GM23338 (cell line): ENCODE measurements at regions not wholly inside any gene's neighbourhood (a gene's known extent, or its start where the extent isn't known, plus 50 kb on each side); places are given as distances from the start of the nearest gene placed in this dataset.

Experiments
- ATAC-seq: fragments of 200-7000 bp; cut with Tn5 transposase; 3 replicates; pipeline ENCODE4 v1.9.1; 2020
- DNase-seq: peaks from one replicate; pipeline ENCODE4 v3.0.0-alpha.2; 2015; ENCODE audit warnings: low spot score
- H2AFZ ChIP-seq: fragments of 200-600 bp; sonication (generic); 2 replicates; pipeline ENCODE4 v1.8.0; 2016; ENCODE audit warnings: antibody characterized with exemption, mild to moderate bottlenecking, moderate library complexity
- H3F3A ChIP-seq: fragments of 200-600 bp; sonication (generic); replicated peaks from 2 replicates; pipeline ENCODE4 v1.8.0; 2017; ENCODE audit warnings: antibody characterized with exemption, mixed run types, low read depth
- H3K27ac ChIP-seq: fragments of 200-600 bp; sonication (generic); 2 replicates; pipeline ENCODE4 v1.6.1; 2016; ENCODE audit warnings: low read depth
- H3K27me3 ChIP-seq: fragments of 200-600 bp; sonication (generic); 2 replicates; pipeline ENCODE4 v1.8.0; 2016; ENCODE audit warnings: mild to moderate bottlenecking, mixed run types, moderate library complexity; ENCODE audit not compliant: insufficient read depth
- H3K36me3 ChIP-seq: fragments of 200-600 bp; sonication (generic); 2 replicates; pipeline ENCODE4 v1.8.0; 2016; ENCODE audit warnings: mild to moderate bottlenecking; ENCODE audit not compliant: insufficient read depth
- H3K4me1 ChIP-seq: fragments of 200-600 bp; sonication (generic); 2 replicates; pipeline ENCODE4 v1.8.0; 2016; ENCODE audit warnings: mild to moderate bottlenecking, moderate library complexity; ENCODE audit not compliant: insufficient read depth
- H3K4me2 ChIP-seq: fragments of 200-600 bp; sonication (generic); 2 replicates; pipeline ENCODE4 v1.7.1; 2017; ENCODE audit warnings: mixed run types
- H3K4me3 ChIP-seq: fragments of 200-600 bp; sonication (generic); 2 replicates; pipeline ENCODE4 v1.6.1; 2016; ENCODE audit warnings: mixed run types
- H3K79me2 ChIP-seq: fragments of 200-600 bp; sonication (generic); replicated peaks from 2 replicates; pipeline ENCODE4 v1.8.0; 2017; ENCODE audit warnings: mild to moderate bottlenecking; ENCODE audit not compliant: insufficient read depth
- H3K9me2 ChIP-seq: fragments of 200-600 bp; sonication (generic); 2 replicates; pipeline ENCODE4 v1.8.0; 2017; ENCODE audit not compliant: insufficient read depth
- H4K20me1 ChIP-seq: fragments of 200-600 bp; sonication (generic); replicated peaks from 2 replicates; pipeline ENCODE4 v1.8.0; 2017; ENCODE audit warnings: mild to moderate bottlenecking; ENCODE audit not compliant: insufficient read depth
- H3K27ac Mint-ChIP-seq: 2 replicates; pipeline ENCODE4 v1.8.0; 2020; ENCODE audit warnings: inconsistent platforms, mild to moderate bottlenecking, moderate library complexity, mixed read lengths
- H3K27me3 Mint-ChIP-seq: 3 replicates; pipeline ENCODE4 v1.8.0; 2022; ENCODE audit warnings: low read depth, mild to moderate bottlenecking, moderate library complexity, mixed read lengths, inconsistent platforms; ENCODE audit not compliant: insufficient read depth, poor library complexity
- H3K36me3 Mint-ChIP-seq: 3 replicates; pipeline ENCODE4 v1.8.0; 2021; ENCODE audit warnings: low read depth, mild to moderate bottlenecking, inconsistent platforms, moderate library complexity, mixed read lengths
- H3K4me1 Mint-ChIP-seq: 3 replicates; pipeline ENCODE4 v1.8.0; 2020; ENCODE audit warnings: mild to moderate bottlenecking, inconsistent platforms, mixed read lengths
- H3K4me3 Mint-ChIP-seq: 3 replicates; pipeline ENCODE4 v1.8.0; 2021; ENCODE audit warnings: moderate library complexity, mild to moderate bottlenecking, inconsistent platforms, mixed read lengths
- H3K9me3 Mint-ChIP-seq: 3 replicates; pipeline ENCODE4 v1.8.0; 2020; ENCODE audit warnings: moderate library complexity, mild to moderate bottlenecking, inconsistent platforms, mixed read lengths
- JUNB ChIP-seq: IDR thresholded peaks from one replicate; pipeline ENCODE4 v1.6.1; 2016; ENCODE audit warnings: antibody characterized with exemption; ENCODE audit not compliant: unreplicated experiment
- ZNF331 ChIP-seq: fragments of 250-450 bp; sonication (Bioruptor Pico); IDR thresholded peaks from 2 replicates; pipeline ENCODE4 v1.5.0; 2020; ENCODE audit warnings: low read depth, mild to moderate bottlenecking, moderate library complexity
- TF ChIP-seq, protein P1 (sequence below): fragments of 250-450 bp; sonication (Bioruptor Pico); IDR thresholded peaks from 2 replicates; pipeline ENCODE4 v1.5.0; 2020; ENCODE audit warnings: mild to moderate bottlenecking, moderate library complexity
- TF ChIP-seq, protein P2 (sequence below): IDR thresholded peaks from one replicate; pipeline ENCODE4 v1.6.1; 2018; ENCODE audit warnings: antibody characterized with exemption; ENCODE audit not compliant: unreplicated experiment

DNA sequence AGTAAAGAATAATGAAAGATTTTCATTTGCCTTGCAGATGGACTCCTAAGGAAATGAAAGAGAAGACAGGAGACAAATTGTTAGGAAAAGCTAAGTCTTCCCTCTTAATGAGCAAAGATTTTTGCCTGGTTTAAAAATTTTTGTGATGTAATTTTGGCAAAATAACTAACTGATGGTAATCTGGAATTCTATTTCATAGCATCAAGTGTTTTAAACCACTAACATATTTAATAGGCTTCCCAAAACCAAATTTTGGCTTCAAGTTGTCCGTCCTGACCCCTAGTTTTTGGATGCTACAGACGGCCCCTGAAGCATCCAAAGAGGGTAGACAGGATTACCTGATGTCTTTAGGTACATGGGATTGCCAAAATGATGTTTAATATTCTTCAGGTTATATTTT, 124.3 kb downstream of the TPBG start:
- Histone ChIP-seq H3K27ac (no peak overlapping the region), H4K20me1 (no peaks in the 10 kb centered on the region), H3K36me3 (peaks cover 29% of the 10 kb centered on the region), H3K4me1 (0 out of 2 replicates have a peak, but pooled peaks cover 4% of the 10 kb centered on the region), H3F3A (no peaks in the 10 kb centered on the region), H2AFZ (no peak overlapping the region), H3K27me3 (no peaks in the 10 kb centered on the region), H3K4me2 (no peak overlapping the region), H3K9me2 (no peaks in the 10 kb centered on the region), H3K79me2 (no peaks in the 10 kb centered on the region), H3K4me3 (no peak overlapping the region)
- H3K9me3 Mint-ChIP-seq: peaks cover 75% of the 10 kb centered on the region
- H3K4me1 Mint-ChIP-seq: peaks cover 15% of the 10 kb centered on the region
- no peak overlapping the region for H3K4me3 Mint-ChIP-seq
- DNase-seq: no peak
- TF ChIP-seq, protein P1, sequence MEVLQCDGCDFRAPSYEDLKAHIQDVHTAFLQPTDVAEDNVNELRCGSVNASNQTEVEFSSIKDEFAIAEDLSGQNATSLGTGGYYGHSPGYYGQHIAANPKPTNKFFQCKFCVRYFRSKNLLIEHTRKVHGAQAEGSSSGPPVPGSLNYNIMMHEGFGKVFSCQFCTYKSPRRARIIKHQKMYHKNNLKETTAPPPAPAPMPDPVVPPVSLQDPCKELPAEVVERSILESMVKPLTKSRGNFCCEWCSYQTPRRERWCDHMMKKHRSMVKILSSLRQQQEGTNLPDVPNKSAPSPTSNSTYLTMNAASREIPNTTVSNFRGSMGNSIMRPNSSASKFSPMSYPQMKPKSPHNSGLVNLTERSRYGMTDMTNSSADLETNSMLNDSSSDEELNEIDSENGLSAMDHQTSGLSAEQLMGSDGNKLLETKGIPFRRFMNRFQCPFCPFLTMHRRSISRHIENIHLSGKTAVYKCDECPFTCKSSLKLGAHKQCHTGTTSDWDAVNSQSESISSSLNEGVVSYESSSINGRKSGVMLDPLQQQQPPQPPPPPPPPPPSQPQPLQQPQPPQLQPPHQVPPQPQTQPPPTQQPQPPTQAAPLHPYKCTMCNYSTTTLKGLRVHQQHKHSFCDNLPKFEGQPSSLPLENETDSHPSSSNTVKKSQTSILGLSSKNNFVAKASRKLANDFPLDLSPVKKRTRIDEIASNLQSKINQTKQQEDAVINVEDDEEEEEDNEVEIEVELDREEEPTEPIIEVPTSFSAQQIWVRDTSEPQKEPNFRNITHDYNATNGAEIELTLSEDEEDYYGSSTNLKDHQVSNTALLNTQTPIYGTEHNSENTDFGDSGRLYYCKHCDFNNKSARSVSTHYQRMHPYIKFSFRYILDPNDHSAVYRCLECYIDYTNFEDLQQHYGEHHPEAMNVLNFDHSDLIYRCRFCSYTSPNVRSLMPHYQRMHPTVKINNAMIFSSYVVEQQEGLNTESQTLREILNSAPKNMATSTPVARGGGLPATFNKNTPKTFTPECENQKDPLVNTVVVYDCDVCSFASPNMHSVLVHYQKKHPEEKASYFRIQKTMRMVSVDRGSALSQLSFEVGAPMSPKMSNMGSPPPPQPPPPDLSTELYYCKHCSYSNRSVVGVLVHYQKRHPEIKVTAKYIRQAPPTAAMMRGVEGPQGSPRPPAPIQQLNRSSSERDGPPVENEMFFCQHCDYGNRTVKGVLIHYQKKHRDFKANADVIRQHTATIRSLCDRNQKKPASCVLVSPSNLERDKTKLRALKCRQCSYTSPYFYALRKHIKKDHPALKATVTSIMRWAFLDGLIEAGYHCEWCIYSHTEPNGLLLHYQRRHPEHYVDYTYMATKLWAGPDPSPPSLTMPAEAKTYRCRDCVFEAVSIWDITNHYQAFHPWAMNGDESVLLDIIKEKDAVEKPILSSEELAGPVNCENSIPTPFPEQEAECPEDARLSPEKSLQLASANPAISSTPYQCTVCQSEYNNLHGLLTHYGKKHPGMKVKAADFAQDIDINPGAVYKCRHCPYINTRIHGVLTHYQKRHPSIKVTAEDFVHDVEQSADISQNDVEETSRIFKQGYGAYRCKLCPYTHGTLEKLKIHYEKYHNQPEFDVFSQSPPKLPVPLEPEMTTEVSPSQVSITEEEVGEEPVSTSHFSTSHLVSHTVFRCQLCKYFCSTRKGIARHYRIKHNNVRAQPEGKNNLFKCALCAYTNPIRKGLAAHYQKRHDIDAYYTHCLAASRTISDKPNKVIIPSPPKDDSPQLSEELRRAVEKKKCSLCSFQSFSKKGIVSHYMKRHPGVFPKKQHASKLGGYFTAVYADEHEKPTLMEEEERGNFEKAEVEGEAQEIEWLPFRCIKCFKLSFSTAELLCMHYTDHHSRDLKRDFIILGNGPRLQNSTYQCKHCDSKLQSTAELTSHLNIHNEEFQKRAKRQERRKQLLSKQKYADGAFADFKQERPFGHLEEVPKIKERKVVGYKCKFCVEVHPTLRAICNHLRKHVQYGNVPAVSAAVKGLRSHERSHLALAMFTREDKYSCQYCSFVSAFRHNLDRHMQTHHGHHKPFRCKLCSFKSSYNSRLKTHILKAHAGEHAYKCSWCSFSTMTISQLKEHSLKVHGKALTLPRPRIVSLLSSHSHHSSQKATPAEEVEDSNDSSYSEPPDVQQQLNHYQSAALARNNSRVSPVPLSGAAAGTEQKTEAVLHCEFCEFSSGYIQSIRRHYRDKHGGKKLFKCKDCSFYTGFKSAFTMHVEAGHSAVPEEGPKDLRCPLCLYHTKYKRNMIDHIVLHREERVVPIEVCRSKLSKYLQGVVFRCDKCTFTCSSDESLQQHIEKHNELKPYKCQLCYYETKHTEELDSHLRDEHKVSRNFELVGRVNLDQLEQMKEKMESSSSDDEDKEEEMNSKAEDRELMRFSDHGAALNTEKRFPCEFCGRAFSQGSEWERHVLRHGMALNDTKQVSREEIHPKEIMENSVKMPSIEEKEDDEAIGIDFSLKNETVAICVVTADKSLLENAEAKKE: no peak
- TF ChIP-seq, protein P2, sequence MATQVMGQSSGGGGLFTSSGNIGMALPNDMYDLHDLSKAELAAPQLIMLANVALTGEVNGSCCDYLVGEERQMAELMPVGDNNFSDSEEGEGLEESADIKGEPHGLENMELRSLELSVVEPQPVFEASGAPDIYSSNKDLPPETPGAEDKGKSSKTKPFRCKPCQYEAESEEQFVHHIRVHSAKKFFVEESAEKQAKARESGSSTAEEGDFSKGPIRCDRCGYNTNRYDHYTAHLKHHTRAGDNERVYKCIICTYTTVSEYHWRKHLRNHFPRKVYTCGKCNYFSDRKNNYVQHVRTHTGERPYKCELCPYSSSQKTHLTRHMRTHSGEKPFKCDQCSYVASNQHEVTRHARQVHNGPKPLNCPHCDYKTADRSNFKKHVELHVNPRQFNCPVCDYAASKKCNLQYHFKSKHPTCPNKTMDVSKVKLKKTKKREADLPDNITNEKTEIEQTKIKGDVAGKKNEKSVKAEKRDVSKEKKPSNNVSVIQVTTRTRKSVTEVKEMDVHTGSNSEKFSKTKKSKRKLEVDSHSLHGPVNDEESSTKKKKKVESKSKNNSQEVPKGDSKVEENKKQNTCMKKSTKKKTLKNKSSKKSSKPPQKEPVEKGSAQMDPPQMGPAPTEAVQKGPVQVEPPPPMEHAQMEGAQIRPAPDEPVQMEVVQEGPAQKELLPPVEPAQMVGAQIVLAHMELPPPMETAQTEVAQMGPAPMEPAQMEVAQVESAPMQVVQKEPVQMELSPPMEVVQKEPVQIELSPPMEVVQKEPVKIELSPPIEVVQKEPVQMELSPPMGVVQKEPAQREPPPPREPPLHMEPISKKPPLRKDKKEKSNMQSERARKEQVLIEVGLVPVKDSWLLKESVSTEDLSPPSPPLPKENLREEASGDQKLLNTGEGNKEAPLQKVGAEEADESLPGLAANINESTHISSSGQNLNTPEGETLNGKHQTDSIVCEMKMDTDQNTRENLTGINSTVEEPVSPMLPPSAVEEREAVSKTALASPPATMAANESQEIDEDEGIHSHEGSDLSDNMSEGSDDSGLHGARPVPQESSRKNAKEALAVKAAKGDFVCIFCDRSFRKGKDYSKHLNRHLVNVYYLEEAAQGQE: no peak
- TF ChIP-seq JUNB (no peak), ZNF331 (CRISPR knock-in tag) (no peak)
- no peak for ATAC-seq
- H3K27ac Mint-ChIP-seq: no peak overlapping the region
- peaks cover 63% of the 10 kb centered on the region for H3K36me3 Mint-ChIP-seq
- no peaks in the 10 kb centered on the region for H3K27me3 Mint-ChIP-seq
